B cell (primary cell): ENCODE measurements at regions not wholly inside any gene's neighbourhood (a gene's known extent, or its start where the extent isn't known, plus 50 kb on each side); places are given as distances from the start of the nearest gene placed in this dataset.
"Not testable (repeated sequence)": the region's sequence is repeated elsewhere in the genome, so short reads cannot be mapped to it uniquely, and the experiment has no call there.

Experiments
- ATAC-seq: fragments of 200-7000 bp; cut with Tn5 transposase; one replicate; pipeline ENCODE4 v1.10.0; 2021; ENCODE audit warnings: low read depth, mild to moderate bottlenecking, moderate number of reproducible peaks, moderate library complexity
- CTCF ChIA-PET: fragments of 350-600 bp; sonication (Branson Sonifier 250); formaldehyde crosslinking; loops from one replicate; lab custom pipeline; 2021; ENCODE audit warnings: antibody characterized with exemption, inconsistent platforms; lab: Charles Lee
- POLR2A ChIA-PET: fragments of 350-600 bp; sonication (Branson Sonifier 250); formaldehyde crosslinking; loops from one replicate; lab custom pipeline; 2021; ENCODE audit warnings: antibody characterized with exemption; lab: Charles Lee
- DNase-seq: peaks from one replicate; pipeline ENCODE4 v3.0.0; 2013
- H2AFZ ChIP-seq: 2 replicates; pipeline ENCODE4 v1.6.1; 2012; ENCODE audit warnings: mild to moderate bottlenecking, low read depth, low read length; ENCODE audit not compliant: insufficient read depth, poor library complexity, severe bottlenecking
- H3K27ac ChIP-seq, 2 donors: 1 replicate in 1 of 2; 2 replicates in 1 of 2; pipeline ENCODE4 v1.5.1; 2012 to 2013; ENCODE audit warnings: low read length in 2 of 2, mild to moderate bottlenecking in 2 of 2, moderate library complexity in 1 of 2
- H3K27me3 ChIP-seq, 4 experiments: fragments of 200-600 bp in 1 of 4; sonication (generic) in 1 of 4; replicated peaks in 1 of 4; 1 replicate in 2 of 4; 2 replicates in 2 of 4; pipeline versions ENCODE4 v1.6.1 to v1.7.0; 2013 to 2016; ENCODE audit warnings: low read length in 3 of 4, mild to moderate bottlenecking in 2 of 4, mixed read lengths in 1 of 4, moderate library complexity in 1 of 4; ENCODE audit not compliant: insufficient read depth in 4 of 4, control insufficient read depth in 3 of 4; ENCODE audit errors: control extremely low read depth in 1 of 4
- H3K36me3 ChIP-seq, 2 experiments: replicated peaks in 1 of 2; 1 replicate in 1 of 2; 2 replicates in 1 of 2; pipeline versions ENCODE4 v1.6.1 to v1.7.1; 2013; ENCODE audit warnings: low read length in 1 of 2; ENCODE audit not compliant: insufficient read depth in 2 of 2, control insufficient read depth in 1 of 2; ENCODE audit errors: control extremely low read depth in 1 of 2, extremely low read depth in 1 of 2
- H3K4me1 ChIP-seq, 2 donors: fragments of 200-600 bp in 1 of 2; sonication (generic) in 1 of 2; 1 replicate in 1 of 2; 2 replicates in 1 of 2; pipeline versions ENCODE4 v1.5.1 to v1.6.1; 2013 to 2017; ENCODE audit warnings: low read length in 2 of 2; ENCODE audit not compliant: control insufficient read depth in 2 of 2, insufficient read depth in 2 of 2
- H3K4me2 ChIP-seq: replicated peaks from 2 replicates; pipeline ENCODE3; 2012; ENCODE audit warnings: mild to moderate bottlenecking, low read depth, low read length; ENCODE audit not compliant: poor library complexity, severe bottlenecking
- H3K4me3 ChIP-seq, 5 experiments: fragments of 200-600 bp in 1 of 5; sonication (generic) in 1 of 5; 1 replicate in 3 of 5; 2 replicates in 2 of 5; pipeline versions ENCODE4 v1.5.1 to v1.7.0; 2011 to 2016; ENCODE audit warnings: low read length in 4 of 5, mild to moderate bottlenecking in 4 of 5, low read depth in 2 of 5, control low read depth in 1 of 5, moderate library complexity in 1 of 5; ENCODE audit not compliant: insufficient read depth in 1 of 5; ENCODE audit errors: control extremely low read depth in 1 of 5, extremely low read depth in 1 of 5
- H3K79me2 ChIP-seq: fragments of 200-600 bp; sonication (generic); one replicate; pipeline ENCODE4 v1.6.0; 2016; ENCODE audit warnings: low read length; ENCODE audit not compliant: control insufficient read depth, insufficient read depth
- H3K9ac ChIP-seq: fragments of 200-600 bp; sonication (generic); 2 replicates; pipeline ENCODE4 v1.6.1; 2017; ENCODE audit warnings: mild to moderate bottlenecking, low read length, moderate library complexity
- H3K9me3 ChIP-seq, 3 donors: one replicate each; pipeline versions ENCODE4 v1.6.1 to v1.7.1; 2013; ENCODE audit warnings: low read length in 2 of 3; ENCODE audit not compliant: control insufficient read depth in 2 of 3, insufficient read depth in 1 of 3; ENCODE audit errors: control extremely low read depth in 1 of 3
- H4K20me1 ChIP-seq: 2 replicates; pipeline ENCODE4 v1.6.0; 2012; ENCODE audit warnings: mild to moderate bottlenecking, low read length; ENCODE audit not compliant: insufficient read depth, control insufficient read depth, poor library complexity, severe bottlenecking
- H3K27ac Mint-ChIP-seq: one replicate; pipeline ENCODE4 v1.8.0; 2021; ENCODE audit warnings: mixed read lengths
- H3K27me3 Mint-ChIP-seq: one replicate; pipeline ENCODE4 v1.8.0; 2021; ENCODE audit warnings: mixed read lengths
- H3K4me1 Mint-ChIP-seq: one replicate; pipeline ENCODE4 v1.8.0; 2021; ENCODE audit warnings: mixed read lengths
- H3K4me3 Mint-ChIP-seq: one replicate; pipeline ENCODE4 v1.8.0; 2021; ENCODE audit warnings: mixed read lengths
- H3K9me3 Mint-ChIP-seq: one replicate; pipeline ENCODE4 v1.8.0; 2022; ENCODE audit warnings: mixed read lengths; ENCODE audit not compliant: insufficient read depth
- whole genome bisulfite sequencing: methylation state at CpG from one replicate; pipeline ENCODE4 v1.1.5; 2013; ENCODE audit warnings: missing lambda C conversion rate; ENCODE audit not compliant: insufficient coverage; 5-methylcytosine and 5-hydroxymethylcytosine counted together
- intact Hi-C: fragments of 100-400 bp; cut with micrococcal nuclease; formaldehyde crosslinking; loops from one replicate; pipeline ENCODE4 v1.10.0; 2022

GRCh38 chr21:5080015-5080414, 5441.4 kb upstream of the TPTE start:
- H3K9ac ChIP-seq, ATAC-seq: not testable (repeated sequence)

DNA sequence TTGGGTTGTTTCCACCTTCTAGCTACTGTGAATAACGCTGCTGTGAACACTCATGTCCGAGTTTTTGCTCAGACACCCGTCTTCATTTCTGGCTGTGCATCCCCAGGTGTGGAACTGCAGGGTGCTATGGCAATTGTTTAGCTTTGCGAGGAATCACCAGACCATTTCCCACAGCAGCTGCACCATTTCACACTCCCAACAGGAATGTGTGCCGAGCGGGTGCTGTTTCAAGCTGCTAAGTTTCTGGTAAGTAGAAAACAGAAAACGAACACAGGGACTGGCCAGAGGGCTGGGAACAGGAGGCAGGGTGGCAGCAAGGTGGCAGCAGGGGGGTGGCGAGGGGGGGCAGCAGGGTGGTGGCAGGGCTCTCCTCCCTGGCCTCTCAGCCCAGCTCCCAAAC, 5437.1 kb upstream of the TPTE start:
- intact Hi-C loops, H3K27me3 ChIP-seq, H3K4me1 ChIP-seq, ATAC-seq, H3K4me1 Mint-ChIP-seq, H3K27ac Mint-ChIP-seq, H4K20me1 ChIP-seq, H3K27ac ChIP-seq, H2AFZ ChIP-seq, H3K9me3 Mint-ChIP-seq, H3K9me3 ChIP-seq, CTCF ChIA-PET, H3K4me3 Mint-ChIP-seq, H3K4me3 ChIP-seq, H3K79me2 ChIP-seq, H3K36me3 ChIP-seq, POLR2A ChIA-PET, H3K9ac ChIP-seq, DNase-seq, H3K27me3 Mint-ChIP-seq, H3K4me2 ChIP-seq: not testable (repeated sequence)
- no CpG with 5 or more reads among the region's 8 CpGs for WGBS

More at GRCh38 chr21:5080015-5080414, 5441.4 kb upstream of the TPTE start:
- H3K27me3 ChIP-seq, H3K27me3 Mint-ChIP-seq, H3K27ac ChIP-seq, POLR2A ChIA-PET, H3K4me2 ChIP-seq, H3K4me1 Mint-ChIP-seq, H3K9me3 Mint-ChIP-seq, H3K9me3 ChIP-seq, CTCF ChIA-PET, H3K79me2 ChIP-seq, H4K20me1 ChIP-seq, DNase-seq, H3K4me1 ChIP-seq, H3K4me3 Mint-ChIP-seq, H3K36me3 ChIP-seq, H3K4me3 ChIP-seq, H2AFZ ChIP-seq, H3K27ac Mint-ChIP-seq, intact Hi-C loops: not testable (repeated sequence)
- no CpG with 5 or more reads among the region's 5 CpGs for WGBS

GRCh38 chr21:5085456-5085855, 5435.9 kb upstream of the TPTE start:
- H3K4me2 ChIP-seq, H3K27me3 Mint-ChIP-seq, H4K20me1 ChIP-seq, H3K4me1 Mint-ChIP-seq, ATAC-seq, intact Hi-C loops, H3K4me3 ChIP-seq, H2AFZ ChIP-seq, H3K4me3 Mint-ChIP-seq, H3K9me3 ChIP-seq, H3K36me3 ChIP-seq, H3K27me3 ChIP-seq, POLR2A ChIA-PET, H3K9ac ChIP-seq, H3K9me3 Mint-ChIP-seq, DNase-seq, H3K4me1 ChIP-seq, CTCF ChIA-PET, H3K79me2 ChIP-seq, H3K27ac Mint-ChIP-seq: not testable (repeated sequence)
- H3K27ac ChIP-seq, result peak overlapping the region in 1 of 2 donors; percentile 47
- no CpG with 5 or more reads among the region's 13 CpGs for WGBS

DNA sequence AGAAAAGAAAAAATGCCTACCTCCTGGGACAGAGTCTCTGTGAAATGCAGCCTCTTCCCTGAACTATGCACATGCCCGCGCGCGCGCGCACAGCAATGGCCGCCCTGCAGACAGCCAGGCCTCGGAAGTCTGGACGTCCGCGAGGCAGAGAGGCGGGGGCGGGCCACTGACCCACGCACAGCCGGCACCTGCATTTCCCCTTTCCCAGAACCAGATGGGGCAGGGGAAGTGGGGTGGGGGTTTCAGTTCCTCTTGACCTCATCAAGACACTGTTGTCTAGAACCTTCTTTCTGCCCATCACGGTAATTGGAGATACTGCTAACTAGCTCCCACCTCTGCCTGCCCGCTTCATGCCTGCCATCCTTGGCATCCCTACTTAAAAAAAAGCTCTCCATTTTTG, 5435.0 kb upstream of the TPTE start:
- H3K27me3 Mint-ChIP-seq, H3K4me3 Mint-ChIP-seq, H3K9me3 Mint-ChIP-seq, H3K79me2 ChIP-seq, CTCF ChIA-PET, H3K9ac ChIP-seq, H3K27me3 ChIP-seq, H3K4me2 ChIP-seq, H3K4me1 Mint-ChIP-seq, H3K36me3 ChIP-seq, POLR2A ChIA-PET, H4K20me1 ChIP-seq, H2AFZ ChIP-seq, intact Hi-C loops, H3K4me1 ChIP-seq, H3K4me3 ChIP-seq, H3K9me3 ChIP-seq: not testable (repeated sequence)
- WGBS, result no CpG with 5 or more reads among the region's 17 CpGs
- H3K27ac ChIP-seq, result peak overlapping the region; percentile 62 to 69
- ATAC-seq (peak; percentile 84), DNase-seq (peak; percentile 67)
- H3K27ac Mint-ChIP-seq, result peak overlapping the region; percentile 46
